AG20443 (cell line): ENCODE measurements at regions not wholly inside any gene's neighbourhood (a gene's known extent, or its start where the extent isn't known, plus 50 kb on each side); places are given as distances from the start of the nearest gene placed in this dataset.
"Not testable (repeated sequence)": the region's sequence is repeated elsewhere in the genome, so short reads cannot be mapped to it uniquely, and the experiment has no call there.

Experiments
- DNase-seq: peaks from one replicate; pipeline ENCODE4 v3.0.0; 2012; ENCODE audit warnings: low spot score, mixed read lengths

DNA sequence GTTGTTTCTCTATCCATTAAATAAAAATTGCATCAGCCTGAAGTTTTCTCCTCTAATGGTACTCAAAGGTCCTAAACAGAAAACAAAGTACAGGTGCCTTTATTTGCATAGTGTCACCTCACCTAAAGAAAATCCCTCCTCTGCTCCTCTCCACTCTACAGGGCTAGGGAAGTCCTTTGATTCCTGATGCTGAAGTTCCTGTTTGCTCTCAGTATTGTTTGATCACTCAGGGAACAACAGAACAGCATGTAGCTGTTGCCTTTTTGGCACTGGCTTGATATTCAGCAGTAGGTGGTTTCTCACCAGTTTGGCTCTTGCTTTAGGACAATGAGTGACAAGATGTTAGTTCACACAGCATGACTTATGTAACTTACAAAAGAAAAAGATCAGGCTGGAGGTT, 156.2 kb upstream of the SLC7A11 start:
- DNase-seq, result no peak

DNA sequence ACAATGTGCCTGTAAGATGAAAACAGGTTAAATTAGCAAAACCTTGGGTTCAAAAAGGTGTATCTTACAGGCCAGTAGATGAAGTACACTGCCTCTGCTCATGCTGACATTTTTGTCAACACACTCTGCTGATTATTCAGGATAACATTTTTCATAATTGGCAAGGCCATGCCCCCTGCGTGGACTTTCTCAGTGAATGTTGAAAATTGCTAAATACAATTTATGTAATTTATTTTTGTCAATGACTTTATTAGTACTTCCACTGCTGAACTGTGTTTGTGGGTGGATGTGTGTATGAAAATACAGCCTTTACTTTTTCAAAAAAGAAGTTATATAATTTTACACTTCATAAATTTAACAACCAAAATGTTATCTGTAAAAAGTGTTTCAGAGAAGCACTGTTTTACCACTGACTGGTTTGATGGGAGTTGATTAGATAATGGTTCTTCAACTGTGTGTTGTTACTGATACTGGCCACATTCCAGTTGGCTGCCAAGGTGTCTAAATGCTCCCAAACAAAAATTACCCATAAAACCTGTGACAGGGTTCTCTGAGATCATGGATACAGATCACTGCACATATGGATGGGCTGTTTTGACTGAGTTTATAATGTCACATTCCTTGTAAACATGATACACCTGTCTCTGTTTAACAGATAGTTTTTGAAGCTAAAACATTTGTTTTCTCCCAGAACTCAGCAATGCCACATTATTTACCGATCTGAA, 151.9 kb upstream of the SLC7A11 start:
- no peak for DNase-seq

DNA sequence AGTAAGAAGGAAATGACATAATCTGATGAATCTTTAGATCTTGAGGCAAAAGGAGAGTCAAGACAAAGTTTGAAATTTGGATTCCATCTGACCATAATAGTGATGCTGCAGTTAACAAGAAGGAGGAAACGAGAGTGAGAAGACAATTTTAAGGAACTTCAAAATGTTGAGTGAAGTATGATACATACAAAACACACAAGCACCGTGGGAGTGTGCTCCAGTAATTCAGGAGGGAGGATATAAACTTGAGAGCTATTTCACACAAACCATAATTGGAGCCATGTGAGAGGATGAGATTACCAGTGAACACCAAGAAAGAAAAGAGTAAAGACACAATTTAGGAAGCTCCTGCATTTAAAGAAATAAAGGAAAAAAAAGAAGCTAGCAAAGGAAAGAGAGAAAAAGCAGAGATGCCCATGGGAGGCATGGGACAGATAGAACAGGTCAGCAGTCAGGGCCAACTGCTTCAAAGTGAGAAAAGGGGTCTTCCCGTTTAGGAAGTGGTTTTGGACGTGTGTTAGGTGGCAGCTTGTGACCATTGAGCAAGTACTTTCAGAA, 150.7 kb upstream of the SLC7A11 start:
- no peak for DNase-seq

- no peak for DNase-seq
These were observed 148.0 kb upstream of the SLC7A11 start for GRCh38 chr4:138389976-138390685.

- no peak for DNase-seq
These were observed 132.8 kb upstream of the SLC7A11 start for GRCh38 chr4:138374947-138375346.

DNA sequence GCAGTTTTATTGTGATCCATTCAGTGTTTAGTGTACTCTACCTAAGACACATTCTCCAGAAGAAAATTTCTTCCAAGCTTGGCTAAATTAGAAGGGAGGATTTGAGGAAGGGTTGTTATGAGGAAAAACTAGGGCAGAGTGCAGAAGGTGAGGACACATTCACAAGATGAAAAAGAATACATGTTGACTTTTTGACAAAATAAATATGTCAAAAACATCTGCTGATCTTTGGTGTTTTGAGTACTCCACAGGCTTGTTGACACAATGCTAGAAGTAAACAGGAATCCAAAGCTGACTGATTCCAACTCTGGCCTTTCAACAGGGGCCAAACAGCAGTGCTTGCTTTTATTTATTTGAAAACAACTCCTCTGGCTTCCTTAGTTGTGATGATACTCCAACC, 125.8 kb upstream of the SLC7A11 start:
- DNase-seq, result no peak

GRCh38 chr4:138352446-138352845, 110.3 kb upstream of the SLC7A11 start:
- DNase-seq, result not testable (repeated sequence)

- DNase-seq, result no peak
These were observed 105.9 kb upstream of the SLC7A11 start for GRCh38 chr4:138348055-138348454.

- no peak for DNase-seq
These were observed 105.4 kb upstream of the SLC7A11 start for GRCh38 chr4:138347561-138347960.

GRCh38 chr4:138344851-138345250, 102.7 kb upstream of the SLC7A11 start:
- no peak for DNase-seq

- no peak for DNase-seq
These were observed 101.9 kb upstream of the SLC7A11 start for GRCh38 chr4:138344054-138344453.

GRCh38 chr4:138341739-138342415, 99.7 kb upstream of the SLC7A11 start:
- no peak for DNase-seq

- DNase-seq, result no peak
These were observed 96.7 kb upstream of the SLC7A11 start for GRCh38 chr4:138338840-138339239.

DNA sequence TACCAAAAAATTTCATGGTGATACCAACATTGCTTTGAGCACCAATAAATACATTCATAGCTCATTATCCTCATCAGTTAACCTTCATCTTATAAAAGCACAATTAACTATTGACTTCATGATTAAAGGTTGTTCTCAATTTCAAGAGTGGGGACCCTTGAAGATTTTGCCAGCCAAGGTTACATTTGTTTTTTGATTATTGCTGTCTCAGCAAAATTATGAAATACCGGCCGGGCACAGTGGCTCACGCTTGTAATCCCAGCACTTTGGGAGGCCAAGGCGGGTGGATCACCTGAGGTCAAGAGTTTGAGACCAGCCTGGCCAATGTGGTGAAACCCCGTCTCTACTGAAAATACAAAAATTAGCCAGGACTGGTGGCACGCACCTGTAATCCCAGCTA, 96.1 kb upstream of the SLC7A11 start:
- DNase-seq, result not testable (repeated sequence)

GRCh38 chr4:138334346-138335016, 92.3 kb upstream of the SLC7A11 start:
- no peak for DNase-seq

- DNase-seq, result not testable (repeated sequence)
These were observed 90.3 kb upstream of the SLC7A11 start for GRCh38 chr4:138332415-138332814.

GRCh38 chr4:138330531-138330930, 88.4 kb upstream of the SLC7A11 start:
- no peak for DNase-seq

GRCh38 chr4:138329506-138330070, 87.4 kb upstream of the SLC7A11 start:
- DNase-seq, result peak; percentile 5

GRCh38 chr4:138327338-138327737, 85.2 kb upstream of the SLC7A11 start:
- DNase-seq, result no peak

- DNase-seq, result no peak
These were observed 78.7 kb upstream of the SLC7A11 start for GRCh38 chr4:138320831-138321230.

DNA sequence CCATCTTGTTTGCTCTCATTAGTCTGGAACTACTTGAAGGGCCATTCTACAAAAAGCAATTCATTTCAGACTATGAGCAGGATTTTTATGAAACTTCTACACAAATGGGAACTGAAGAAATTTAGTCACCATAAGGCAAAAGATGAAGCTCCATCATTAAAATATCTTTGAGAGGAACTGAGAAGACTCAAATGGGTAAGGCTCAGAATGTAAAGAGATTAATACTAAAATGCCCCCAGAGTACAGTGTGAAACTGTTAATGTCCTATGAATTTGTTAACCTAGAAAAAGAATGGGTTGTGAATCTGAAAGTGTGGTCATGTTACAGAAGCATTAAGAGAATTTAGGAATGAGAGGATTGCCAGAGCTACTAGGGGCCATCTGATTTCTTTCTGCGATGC, 77.9 kb upstream of the SLC7A11 start:
- no peak for DNase-seq
